Coronary artery (tissue), 2 donors: ENCODE measurements at regions not wholly inside any gene's neighbourhood (a gene's known extent, or its start where the extent isn't known, plus 50 kb on each side); places are given as distances from the start of the nearest gene placed in this dataset.

Source experiments
- DNase-seq: peaks from one replicate; pipeline ENCODE4 v3.0.0-alpha.2; 2017; ENCODE audit warnings: low spot score
- H3K27ac ChIP-seq, 2 donors: fragments of 200-600 bp; sonication (generic); one replicate each; pipeline ENCODE4 v1.5.1; 2016 to 2019
- H3K4me3 ChIP-seq: fragments of 200-600 bp; sonication (generic); 2 replicates; pipeline ENCODE4 v1.5.1; 2016; ENCODE audit warnings: mild to moderate bottlenecking, moderate library complexity
- CTCF ChIP-seq: fragments of 200-600 bp; sonication (generic); IDR thresholded peaks from one replicate; pipeline ENCODE4 v1.5.1; 2019; ENCODE audit warnings: antibody characterized with exemption

GRCh38 chr2:10183146-10183675, 60.7 kb downstream of the RRM2 start:
- no peak for DNase-seq
- no peak overlapping the region for H3K27ac ChIP-seq
- TF ChIP-seq CTCF = no peak
- H3K4me3 ChIP-seq = no peak overlapping the region

- Histone ChIP-seq H3K4me3 (no peak overlapping the region), H3K27ac (no peak overlapping the region)
- no peak for TF ChIP-seq CTCF
- no peak for DNase-seq
These were observed 61.9 kb downstream of the RRM2 start for GRCh38 chr2:10184421-10184820.

GRCh38 chr2:10185046-10185445, 62.5 kb downstream of the RRM2 start:
- Histone ChIP-seq H3K4me3 (no peak overlapping the region), H3K27ac (no peak overlapping the region)
- no peak for DNase-seq
- no peak for TF ChIP-seq CTCF

- TF ChIP-seq CTCF = no peak
These were observed 63.2 kb downstream of the RRM2 start for GRCh38 chr2:10185755-10186154.

GRCh38 chr2:10186868-10187535, 64.5 kb downstream of the RRM2 start:
- no peak overlapping the region for H3K27ac ChIP-seq
- DNase-seq = no peak
- TF ChIP-seq CTCF = no peak
- H3K4me3 ChIP-seq = no peak overlapping the region

More at GRCh38 chr2:10185755-10186154, 63.2 kb downstream of the RRM2 start:
- no peak for DNase-seq
- H3K27ac ChIP-seq = no peak overlapping the region
- no peak overlapping the region for H3K4me3 ChIP-seq

- TF ChIP-seq CTCF = no peak
- DNase-seq = no peak
- Histone ChIP-seq H3K4me3 (no peak overlapping the region), H3K27ac (no peak overlapping the region)
These were observed 65.1 kb downstream of the RRM2 start for GRCh38 chr2:10187661-10188060.

GRCh38 chr2:10188211-10188610, 65.7 kb downstream of the RRM2 start:
- Histone ChIP-seq H3K4me3 (no peak overlapping the region), H3K27ac (no peak overlapping the region)
- no peak for TF ChIP-seq CTCF
- no peak for DNase-seq
